K562 (cell line): ENCODE measurements at regions not wholly inside any gene's neighbourhood (a gene's known extent, or its start where the extent isn't known, plus 50 kb on each side); places are given as distances from the start of the nearest gene placed in this dataset.

ENCODE experiments used
- ATAC-seq: fragments of 200-7000 bp; cut with Tn5 transposase; 3 replicates; pipeline ENCODE4 v1.9.1; 2020; ENCODE audit warnings: moderate library complexity
- BruUV-seq: library from RNA; stranded (reverse); fragments of 400-500 nt; replicated peaks from 2 replicates; lab custom pipeline; 2021; lab: Mats Ljungman, UMichigan
- CTCF ChIA-PET: fragments of 300-600 bp; formaldehyde crosslinking; extraction: SDS; loops from one replicate; lab custom pipeline; 2021; ENCODE audit warnings: low intra/inter-chr PET ratio; lab: Yijun Ruan, JAX
- POLR2A ChIA-PET: fragments of 300-600, 350-650 bp; sonication (Branson Sonifier 250); formaldehyde crosslinking; extraction: SDS; loops from one replicate; lab custom pipeline; 2021; ENCODE audit warnings: antibody characterized with exemption, inconsistent platforms; lab: Yijun Ruan, JAX
- DNase-seq, 4 experiments: peaks; one replicate each; pipeline versions ENCODE4 v3.0.0 to v3.0.0-alpha.2; 2011 to 2018; ENCODE audit warnings: low spot score in 3 of 4, mixed read lengths in 3 of 4; ENCODE audit errors: extremely low read depth in 1 of 4
- FAIRE-seq: peaks from 2 replicates; lab custom pipeline; 2011; peaks lifted over from hg19 to GRCh38; lab: Jason Lieb, UNC
- H2AFZ ChIP-seq: 2 replicates; pipeline ENCODE4 v1.6.0; 2011; ENCODE audit warnings: low read depth, low read length, control low read depth, inconsistent platforms
- H3K27ac ChIP-seq: fragments of 200-600 bp; 3 replicates; pipeline ENCODE4 v1.8.0; 2011; ENCODE audit warnings: low read depth, mild to moderate bottlenecking, control low read depth, inconsistent platforms, low read length, moderate library complexity, mixed read lengths; ENCODE audit errors: extremely low read depth
- H3K27me3 ChIP-seq, 2 experiments: fragments of 300-600 bp in 1 of 2; 2 replicates in 1 of 2; 3 replicates in 1 of 2; pipeline versions ENCODE4 v1.6.0 to v1.8.0; 2011; ENCODE audit warnings: inconsistent platforms in 2 of 2, low read length in 2 of 2, mild to moderate bottlenecking in 1 of 2, mixed read lengths in 1 of 2, moderate library complexity in 1 of 2; ENCODE audit not compliant: control insufficient read depth in 2 of 2, insufficient read depth in 2 of 2
- H3K36me3 ChIP-seq: fragments of 300-600 bp; 3 replicates; pipeline ENCODE4 v1.8.0; 2011; ENCODE audit warnings: mild to moderate bottlenecking, low read length, inconsistent platforms; ENCODE audit not compliant: control insufficient read depth, insufficient read depth
- H3K4me1 ChIP-seq, 2 experiments: fragments of 200-600 bp in 1 of 2; replicated peaks in 1 of 2; 2 replicates in 1 of 2; 3 replicates in 1 of 2; pipeline versions ENCODE4 v1.5.1 to v1.8.0; 2011; ENCODE audit warnings: inconsistent platforms in 2 of 2, low read length in 2 of 2, mild to moderate bottlenecking in 1 of 2, mixed read lengths in 1 of 2, moderate library complexity in 1 of 2; ENCODE audit not compliant: control insufficient read depth in 2 of 2, insufficient read depth in 2 of 2
- H3K4me2 ChIP-seq: 2 replicates; pipeline ENCODE4 v1.6.1; 2011; ENCODE audit warnings: low read length, control low read depth, inconsistent platforms, mixed read lengths; ENCODE audit not compliant: insufficient read depth
- H3K4me3 ChIP-seq: fragments of 200-600 bp; sonication (generic), shearing (Covaris generic); 2 replicates; pipeline ENCODE4 v1.5.1; 2016; ENCODE audit warnings: control low read depth, inconsistent platforms
- H3K79me2 ChIP-seq: fragments of 200-600 bp; 3 replicates; pipeline ENCODE4 v1.8.0; 2011; ENCODE audit warnings: low read length, inconsistent platforms; ENCODE audit not compliant: control insufficient read depth, insufficient read depth
- H3K9ac ChIP-seq, 2 experiments: 2 replicates each; pipeline versions ENCODE4 v1.6.0 to v1.6.1; 2011; ENCODE audit warnings: low read depth in 2 of 2, low read length in 2 of 2, control low read depth in 1 of 2, inconsistent platforms in 1 of 2, mild to moderate bottlenecking in 1 of 2, mixed read lengths in 1 of 2; ENCODE audit not compliant: insufficient read depth in 1 of 2
- H3K9me1 ChIP-seq: one replicate; pipeline ENCODE4 v1.6.0; 2011; ENCODE audit warnings: inconsistent platforms, mild to moderate bottlenecking, low read length, moderate library complexity; ENCODE audit not compliant: control insufficient read depth, insufficient read depth
- H3K9me3 ChIP-seq: replicated peaks from 2 replicates; pipeline ENCODE4 v1.5.1; 2011; ENCODE audit warnings: low read depth, low read length, inconsistent platforms; ENCODE audit not compliant: control insufficient read depth, insufficient read depth
- H4K20me1 ChIP-seq: replicated peaks from 2 replicates; pipeline ENCODE4 v1.6.1; 2011; ENCODE audit warnings: low read length, inconsistent platforms, mixed read lengths; ENCODE audit not compliant: control insufficient read depth, insufficient read depth
- BACH1 ChIP-seq: fragments of 200-800 bp; sonication (Bioruptor generic); IDR thresholded peaks from 2 replicates; pipeline ENCODE4 v1.6.1; 2016; ENCODE audit warnings: missing genetic modification characterization, missing compliant biosample characterization
- CC2D1A ChIP-seq: fragments of 450-650 bp; IDR thresholded peaks from 2 replicates; pipeline ENCODE4 v1.6.1; 2017; ENCODE audit warnings: mild to moderate bottlenecking
- DIDO1 ChIP-seq: fragments of 450-650 bp; IDR thresholded peaks from 2 replicates; pipeline ENCODE4 v1.6.1; 2016; ENCODE audit warnings: low read depth, missing biosample characterization, missing genetic modification characterization
- ETS1 ChIP-seq: conservative IDR thresholded peaks from 2 replicates; pipeline ENCODE4 v1.6.1; 2011; ENCODE audit warnings: low read depth, mild to moderate bottlenecking, low read length; ENCODE audit not compliant: control insufficient read depth
- HSF4 ChIP-seq: fragments of 250-450 bp; sonication (Bioruptor Pico); IDR thresholded peaks from 2 replicates; pipeline ENCODE4 v2.1.2; 2022; ENCODE audit warnings: mild to moderate bottlenecking, moderate library complexity, borderline replicate concordance
- POLR3G ChIP-seq: IDR thresholded peaks from 2 replicates; pipeline ENCODE4 v1.6.1; 2011; ENCODE audit not compliant: insufficient read length, insufficient replicate concordance; ENCODE audit errors: extremely low read depth
- POU5F1 ChIP-seq: fragments of 150-350 bp; IDR thresholded peaks from 2 replicates; pipeline ENCODE4 v1.6.1; 2014; ENCODE audit warnings: borderline replicate concordance, low read length, low read depth, mild to moderate bottlenecking; ENCODE audit not compliant: partially characterized antibody
- SMAD2 ChIP-seq: fragments of 150-350 bp; IDR thresholded peaks from 2 replicates; pipeline ENCODE4 v1.6.1; 2014; ENCODE audit warnings: low read depth, mild to moderate bottlenecking, low read length
- SRSF9 ChIP-seq: fragments of 200-400 bp; formaldehyde crosslinking; IDR thresholded peaks from 2 replicates; pipeline ENCODE4 v1.6.1; 2017; ENCODE audit warnings: low read depth, low read length, borderline replicate concordance
- TAF7 ChIP-seq: fragments of 450-650 bp; IDR thresholded peaks from 2 replicates; pipeline ENCODE4 v1.6.1; 2016; ENCODE audit warnings: missing genetic modification characterization, missing compliant biosample characterization
- TEAD1 ChIP-seq, 2 experiments: fragments of 450-650 bp in 1 of 2; sonication (generic) in 1 of 2; formaldehyde crosslinking; IDR thresholded peaks; 2 replicates each; pipeline versions ENCODE4 v1.4.0 to v1.8.0; 2020 to 2022; ENCODE audit warnings: mild to moderate bottlenecking in 2 of 2, missing genetic modification reagents in 1 of 2
- ZNF609 ChIP-seq: sonication (generic); formaldehyde crosslinking; IDR thresholded peaks from 2 replicates; pipeline ENCODE4 v1.8.1; 2023; ENCODE audit warnings: missing genetic modification reagents, mild to moderate bottlenecking, borderline replicate concordance
- WGBS: fragments of 100-300 bp; shearing (Covaris generic); methylation state at CpG from one replicate; pipeline ENCODE4 v1.1.6; 2016; ENCODE audit warnings: low coverage, mixed read lengths; ENCODE audit not compliant: insufficient coverage; ENCODE audit errors: missing lambda C conversion rate; 5-methylcytosine and 5-hydroxymethylcytosine counted together
- in situ Hi-C: fragments of 300-500 bp; cut with MboI; formaldehyde crosslinking; loops from 4 replicates; pipeline ENCODE4 v1.15.0; 2018; ENCODE audit warnings: inconsistent platforms, mixed read lengths
- intact Hi-C: fragments of 100-400 bp; cut with micrococcal nuclease; formaldehyde crosslinking; loops from 2 replicates; pipeline ENCODE4 v1.14.2; 2022

GRCh38 chr11:90564531-90564930, 341.7 kb upstream of the CHORDC1 start:
- intact Hi-C loops = loop anchor here (10.0 kb wide), 1 partner anchor 60 kb away; no protein-coding TSS in a partner anchor
- Histone ChIP-seq H4K20me1 (no peaks in the 10 kb centered on the region), H3K4me3 (no peak overlapping the region), H3K79me2 (no peaks in the 10 kb centered on the region), H3K9me1 (no peaks in the 10 kb centered on the region), H3K4me2 (no peak overlapping the region), H3K9me3 (no peaks in the 10 kb centered on the region), H3K4me1 (no peaks in the 10 kb centered on the region), H3K27me3 (no peaks in the 10 kb centered on the region), H3K36me3 (no peaks in the 10 kb centered on the region), H2AFZ (no peak overlapping the region), H3K9ac (no peak overlapping the region), H3K27ac (no peak overlapping the region)
- ATAC-seq (no peak), DNase-seq (no peak), FAIRE-seq (no peak)
- no TSS peak for BruUV-seq
- ChIA-PET POLR2A (no interaction called here), CTCF (no interaction called here)
- in situ Hi-C loops = no loop called here
- 5% methylated on average over 1 of the region's 1 CpG for WGBS
- TF ChIP-seq DIDO1 (tag) (no peak), ZNF609 (no peak), POU5F1 (no peak), BACH1 (tag) (no peak), SMAD2 (no peak), CC2D1A (no peak), POLR3G (no peak), TEAD1 (CRISPR knock-in tag; IDR thresholded peaks at IDR 0.05) (no peak), SRSF9 (no peak), HSF4 (CRISPR knock-in tag) (no peak), ETS1 (no peak), TAF7 (tag) (no peak)
